Adrenal gland (tissue), 9 donors: ENCODE measurements at regions not wholly inside any gene's neighbourhood (a gene's known extent, or its start where the extent isn't known, plus 50 kb on each side); places are given as distances from the start of the nearest gene placed in this dataset.

Source experiments
- DNase-seq, 7 donors: peaks; one replicate each; pipeline ENCODE4 v3.0.0-alpha.2; 2019 to 2020
- H3K27ac ChIP-seq, 5 donors: fragments of 200-600 bp; sonication (generic) in 4 of 5; 1 replicate in 3 of 5; 2 replicates in 2 of 5; pipeline versions ENCODE4 v1.5.1 to v1.8.0; 2016 to 2020; ENCODE audit warnings: mild to moderate bottlenecking in 1 of 5
- H3K27me3 ChIP-seq: fragments of 200-600 bp; 2 replicates; pipeline ENCODE4 v1.8.0; 2021
- H3K36me3 ChIP-seq, 2 donors: fragments of 200-600 bp; replicated peaks in 1 of 2; 1 replicate in 1 of 2; 2 replicates in 1 of 2; pipeline versions ENCODE4 v1.5.1 to v1.8.0; 2018 to 2022
- H3K4me1 ChIP-seq, 2 donors: fragments of 200-600 bp; replicated peaks in 1 of 2; 1 replicate in 1 of 2; 2 replicates in 1 of 2; pipeline versions ENCODE4 v1.5.1 to v1.8.0; 2018 to 2021
- H3K4me3 ChIP-seq, 4 donors: fragments of 200-600 bp; sonication (generic) in 3 of 4; one replicate each; pipeline ENCODE4 v1.5.1; 2016 to 2018
- H3K9me3 ChIP-seq, 3 donors: fragments of 200-600 bp; sonication (generic) in 1 of 3; replicated peaks in 1 of 3; 1 replicate in 2 of 3; 2 replicates in 1 of 3; pipeline versions ENCODE4 v1.5.1 to v1.8.0; 2016 to 2021
- CTCF ChIP-seq, 6 experiments: fragments of 450-650 bp in 4 of 6; fragments of 200-600 bp in 2 of 6; sonication (generic) in 1 of 6; IDR thresholded peaks; 1 replicate in 5 of 6; 2 replicates in 1 of 6; pipeline versions ENCODE4 v1.5.1 to v1.8.0; 2016 to 2021; ENCODE audit warnings: antibody characterized with exemption in 6 of 6, mild to moderate bottlenecking in 2 of 6, moderate library complexity in 1 of 6
- POLR2A ChIP-seq, 2 donors: fragments of 450-650 bp; IDR thresholded peaks; one replicate each; pipeline ENCODE4 v1.6.1; 2017; ENCODE audit warnings: antibody characterized with exemption in 2 of 2, mild to moderate bottlenecking in 2 of 2, moderate library complexity in 1 of 2
- WGBS, 4 donors: extraction: QIAGEN DNeasy Blood & Tissue Kit in 2 of 4; methylation state at CpG; one replicate each; pipeline versions ENCODE4 v1.1.5 to v1.1.7; 2013 to 2017; 5-methylcytosine and 5-hydroxymethylcytosine counted together
- intact Hi-C, 2 donors: fragments of 100-400 bp; cut with DNase I; formaldehyde crosslinking; loops; one replicate each; pipeline versions ENCODE4 v1.14.1 to v1.15.0; 2022 to 2023
- donor health status: healthy with polysubstance abuse.
- donor health status: Bipolar disorder and iron deficiency.
- donor health status: DM: yes; HTN: yes; CAD: no.
- donor health status: DM: no; HTN: no; CAD: no.
- donor health status: DM: no; HTN: no; CAD: no.

DNA sequence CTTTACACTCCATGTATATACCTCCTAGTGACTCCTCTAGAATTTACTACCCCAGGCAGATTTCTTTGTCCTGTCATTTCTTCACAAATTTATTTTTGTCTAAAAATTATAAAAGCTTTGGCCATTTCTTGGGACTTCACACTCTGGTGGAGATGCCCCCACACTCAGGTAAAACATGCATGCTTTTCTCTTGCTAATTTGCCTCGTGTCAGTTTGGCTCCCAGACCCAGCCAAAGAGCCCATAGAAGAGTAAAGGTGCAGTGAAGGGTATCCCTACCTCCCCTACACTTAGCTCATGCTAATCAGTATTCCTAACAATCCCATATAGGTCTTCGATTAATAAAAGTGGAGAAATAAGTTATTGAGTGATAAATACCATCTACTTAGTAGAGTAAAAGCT, 256.5 kb upstream of the KRR1 start:
- Histone ChIP-seq H3K4me1 (peaks cover 7 to 10% of the 10 kb centered on the region in 2 donors), H3K27ac (no peak overlapping the region), H3K9me3 (no peaks in the 10 kb centered on the region), H3K4me3 (no peak overlapping the region), H3K36me3 (no peaks in the 10 kb centered on the region), H3K27me3 (no peaks in the 10 kb centered on the region)
- intact Hi-C loops = no loop called here
- WGBS, 4 donors = 73 to 84% (median 78%) methylated on average over 2 of the region's 2 CpGs
- no peak for DNase-seq
- TF ChIP-seq POLR2A (IDR thresholded peaks at IDR 0.05) (no peak), CTCF (IDR thresholded peaks at IDR 0.05) (no peak)

GRCh38 chr12:75766263-75767160, 255.1 kb upstream of the KRR1 start:
- 70 to 79% (median 75%) methylated on average over 3 of the region's 3 CpGs for WGBS, 4 donors
- H3K27me3 ChIP-seq = no peaks in the 10 kb centered on the region
- no peaks in the 10 kb centered on the region for H3K36me3 ChIP-seq
- peak; percentile 35 to 69 (median 56) for DNase-seq
- peak overlapping the region in 3 of 5 donors; percentile 27 to 52 (median 44) for H3K27ac ChIP-seq
- H3K4me1 ChIP-seq = peaks cover 7 to 10% of the 10 kb centered on the region in 2 donors
- no peaks in the 10 kb centered on the region for H3K9me3 ChIP-seq
- TF ChIP-seq POLR2A (IDR thresholded peaks at IDR 0.05) (no peak), CTCF (IDR thresholded peaks at IDR 0.05) (no peak)
- intact Hi-C loops = no loop called here
- no peak overlapping the region for H3K4me3 ChIP-seq

DNA sequence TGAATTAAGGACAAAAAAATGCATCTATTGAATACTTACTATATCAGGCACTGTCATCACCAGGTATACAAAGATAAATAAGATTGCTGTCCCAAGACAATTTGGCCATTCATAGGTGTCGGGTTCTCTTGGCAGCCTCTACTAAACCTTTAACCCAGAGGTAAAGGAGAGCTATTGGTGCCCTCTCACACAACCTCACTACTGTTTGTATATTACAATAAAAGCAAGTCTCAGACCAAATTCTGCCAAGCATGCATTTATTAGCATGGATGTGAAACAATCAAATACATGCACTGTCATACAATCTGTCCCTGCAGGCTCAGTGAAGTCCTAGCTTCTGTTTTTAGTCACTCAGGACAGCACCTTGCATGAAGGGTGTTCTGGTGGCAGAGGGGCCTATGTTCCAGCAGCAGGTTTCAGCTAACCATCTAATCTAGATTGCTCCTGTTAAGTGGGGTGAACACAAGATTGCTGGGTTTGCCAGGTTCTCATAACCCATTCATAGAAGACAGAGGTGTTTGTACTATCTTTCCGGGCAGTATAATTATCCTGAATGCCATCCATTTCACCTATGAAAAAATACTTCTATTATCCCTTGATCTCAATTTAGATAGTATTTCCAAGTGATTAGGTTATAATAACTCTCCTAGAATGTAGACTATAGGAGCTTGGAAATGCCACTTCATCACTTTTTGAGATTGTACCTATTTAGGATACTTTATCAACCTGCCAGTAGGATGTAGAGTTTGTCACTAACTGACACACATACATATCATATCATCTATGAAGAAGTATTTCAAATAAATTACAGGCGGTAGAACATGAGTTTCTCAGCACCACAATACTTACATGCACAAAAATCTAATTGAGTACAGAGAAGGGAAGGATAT, 254.0 kb upstream of the KRR1 start:
- no peak overlapping the region for H3K4me3 ChIP-seq
- H3K4me1 ChIP-seq = peaks cover 7 to 10% of the 10 kb centered on the region in 2 donors
- DNase-seq = no peak
- intact Hi-C loops = no loop called here
- peak overlapping the region in 2 of 5 donors; percentile 3 to 52 for H3K27ac ChIP-seq
- no peaks in the 10 kb centered on the region for H3K9me3 ChIP-seq
- no peaks in the 10 kb centered on the region for H3K36me3 ChIP-seq
- WGBS, 4 donors = 76 to 93% (median 90%) methylated on average over 3 of the region's 3 CpGs
- TF ChIP-seq CTCF (IDR thresholded peaks at IDR 0.05) (no peak), POLR2A (IDR thresholded peaks at IDR 0.05) (no peak)
- no peaks in the 10 kb centered on the region for H3K27me3 ChIP-seq
